HUES48 (cell line): ENCODE measurements at regions not wholly inside any gene's neighbourhood (a gene's known extent, or its start where the extent isn't known, plus 50 kb on each side); places are given as distances from the start of the nearest gene placed in this dataset.

Source experiments
- H3K27ac ChIP-seq: one replicate; pipeline ENCODE4 v1.7.0; 2013; ENCODE audit warnings: low read depth, low read length, inconsistent platforms
- H3K27me3 ChIP-seq: 2 replicates; pipeline ENCODE4 v1.6.1; 2013; ENCODE audit warnings: mild to moderate bottlenecking, low read length; ENCODE audit not compliant: control insufficient read depth, insufficient read depth
- H3K36me3 ChIP-seq: 2 replicates; pipeline ENCODE4 v1.6.1; 2013; ENCODE audit warnings: low read length; ENCODE audit not compliant: control insufficient read depth, insufficient read depth
- H3K4me1 ChIP-seq: 2 replicates; pipeline ENCODE4 v1.6.1; 2013; ENCODE audit warnings: mild to moderate bottlenecking, low read length; ENCODE audit not compliant: control insufficient read depth, insufficient read depth
- H3K4me3 ChIP-seq: 2 replicates; pipeline ENCODE4 v1.5.1; 2013; ENCODE audit warnings: mild to moderate bottlenecking, low read depth, low read length
- H3K9ac ChIP-seq: 2 replicates; pipeline ENCODE4 v1.6.1; 2013; ENCODE audit warnings: mild to moderate bottlenecking, low read depth, low read length, moderate library complexity
- H3K9me3 ChIP-seq: 2 replicates; pipeline ENCODE4 v1.6.1; 2013; ENCODE audit warnings: low read length; ENCODE audit not compliant: control insufficient read depth, insufficient read depth

GRCh38 chr2:140064243-140064642, 1284.1 kb upstream of the NXPH2 start:
- Histone ChIP-seq H3K4me3 (no peak overlapping the region), H3K27ac (no peak overlapping the region), H3K36me3 (no peaks in the 10 kb centered on the region), H3K4me1 (no peaks in the 10 kb centered on the region), H3K9ac (no peak overlapping the region), H3K27me3 (no peaks in the 10 kb centered on the region), H3K9me3 (no peaks in the 10 kb centered on the region)

- H3K9me3 ChIP-seq: no peaks in the 10 kb centered on the region
- no peaks in the 10 kb centered on the region for H3K4me1 ChIP-seq
- H3K27me3 ChIP-seq: no peaks in the 10 kb centered on the region
- H3K4me3 ChIP-seq: no peak overlapping the region
- no peak overlapping the region for H3K27ac ChIP-seq
- H3K9ac ChIP-seq: no peak overlapping the region
- no peaks in the 10 kb centered on the region for H3K36me3 ChIP-seq
Observed at GRCh38 chr2:140063356-140063755, 1283.2 kb upstream of the NXPH2 start.

DNA sequence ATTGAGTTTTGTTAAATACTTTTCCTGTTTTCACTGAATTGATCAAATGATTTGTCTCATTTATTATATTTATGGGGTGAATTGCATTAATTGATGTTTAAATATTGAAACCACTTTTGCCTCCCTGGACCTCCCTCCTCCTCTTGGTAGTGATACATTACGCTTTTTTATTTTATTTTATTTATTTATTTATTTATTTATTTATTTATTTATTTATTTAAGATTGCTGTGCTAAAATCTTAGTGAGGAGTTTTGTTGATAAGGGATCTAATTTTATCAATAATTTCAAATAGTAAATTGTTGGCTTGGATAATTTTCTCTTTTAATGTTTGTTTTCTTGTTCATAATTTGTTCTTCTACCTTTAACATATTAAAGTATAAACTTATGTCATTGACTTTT, 1281.0 kb upstream of the NXPH2 start:
- Histone ChIP-seq H3K4me3 (no peak overlapping the region), H3K27ac (no peak overlapping the region), H3K9me3 (no peaks in the 10 kb centered on the region), H3K9ac (no peak overlapping the region), H3K4me1 (no peaks in the 10 kb centered on the region), H3K36me3 (no peaks in the 10 kb centered on the region), H3K27me3 (no peaks in the 10 kb centered on the region)

- no peak overlapping the region for H3K27ac ChIP-seq
- no peaks in the 10 kb centered on the region for H3K27me3 ChIP-seq
- H3K9me3 ChIP-seq: no peaks in the 10 kb centered on the region
- H3K36me3 ChIP-seq: no peaks in the 10 kb centered on the region
- no peak overlapping the region for H3K4me3 ChIP-seq
- H3K4me1 ChIP-seq: no peaks in the 10 kb centered on the region
- H3K9ac ChIP-seq: no peak overlapping the region
Observed at GRCh38 chr2:140057928-140058327, 1277.7 kb upstream of the NXPH2 start.

DNA sequence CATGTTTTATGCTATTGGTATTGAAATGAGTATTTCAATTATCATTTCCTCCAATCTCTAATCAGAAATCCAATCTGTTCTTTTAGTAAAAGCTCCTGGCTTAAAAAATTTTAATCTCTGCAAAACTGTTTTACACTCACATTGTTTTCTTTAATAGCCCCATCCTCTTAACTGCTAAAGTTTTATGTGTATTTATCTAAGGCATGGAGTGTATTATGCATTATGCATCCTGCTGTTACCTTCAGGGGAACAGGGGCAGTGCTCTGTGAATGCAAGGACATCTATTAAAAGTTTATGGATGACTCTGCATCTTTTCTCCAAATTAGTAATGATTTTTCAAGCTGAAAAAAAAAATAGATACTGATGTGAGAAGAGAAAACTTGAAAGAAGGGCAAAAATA, 1261.6 kb upstream of the NXPH2 start:
- Histone ChIP-seq H3K4me1 (no peaks in the 10 kb centered on the region), H3K9ac (no peak overlapping the region), H3K9me3 (no peaks in the 10 kb centered on the region), H3K27ac (no peak overlapping the region), H3K27me3 (no peaks in the 10 kb centered on the region), H3K4me3 (no peak overlapping the region), H3K36me3 (no peaks in the 10 kb centered on the region)

DNA sequence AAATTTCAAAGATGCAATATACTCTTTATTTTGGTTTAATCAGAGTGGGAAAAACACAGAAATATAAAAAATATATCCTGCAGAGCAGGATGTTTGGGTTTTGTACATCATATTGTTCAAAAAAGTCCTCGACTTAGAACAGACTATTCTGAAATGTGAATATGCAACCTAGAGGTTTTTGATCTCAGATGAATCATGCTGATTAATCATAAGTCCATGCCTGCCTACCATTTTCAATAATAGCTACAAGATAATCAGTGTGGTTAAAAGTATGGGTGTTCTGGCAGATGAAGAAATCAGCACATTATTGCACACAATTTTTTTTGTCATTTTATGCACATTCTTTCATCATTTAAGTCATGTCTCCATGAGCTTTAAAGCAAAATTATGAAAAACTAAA, 1261.0 kb upstream of the NXPH2 start:
- H3K36me3 ChIP-seq: no peaks in the 10 kb centered on the region
- no peak overlapping the region for H3K4me3 ChIP-seq
- no peak overlapping the region for H3K27ac ChIP-seq
- H3K27me3 ChIP-seq: no peaks in the 10 kb centered on the region
- H3K9me3 ChIP-seq: no peaks in the 10 kb centered on the region
- H3K4me1 ChIP-seq: no peaks in the 10 kb centered on the region
- H3K9ac ChIP-seq: no peak overlapping the region

- peaks cover 5% of the 10 kb centered on the region; the same call in 1 of the 2 replicates for H3K4me1 ChIP-seq
Observed at GRCh38 chr2:140033638-140034037, 1253.4 kb upstream of the NXPH2 start.

DNA sequence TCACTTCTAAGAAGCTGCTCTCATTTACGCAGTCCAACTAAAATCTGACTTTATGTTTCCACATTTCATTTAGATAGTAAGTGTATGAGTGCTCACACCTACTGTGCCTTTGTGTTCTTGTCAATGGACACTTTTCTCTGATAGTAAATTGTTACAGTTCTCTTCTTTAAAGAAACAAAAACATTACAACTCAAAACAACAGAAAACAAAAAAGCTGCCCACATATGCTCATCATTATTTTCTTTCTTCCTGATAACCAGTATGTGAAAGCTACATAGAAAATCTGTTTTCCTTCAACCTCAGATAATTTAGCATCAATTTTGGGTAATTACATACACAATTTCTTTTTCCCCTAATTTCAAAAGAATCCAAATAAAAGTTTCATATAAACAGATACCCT, 1247.8 kb upstream of the NXPH2 start:
- Histone ChIP-seq H3K4me3 (no peak overlapping the region), H3K36me3 (no peaks in the 10 kb centered on the region), H3K9me3 (no peaks in the 10 kb centered on the region), H3K4me1 (peaks cover 7% of the 10 kb centered on the region; the same call in 1 of the 2 replicates), H3K27ac (no peak overlapping the region), H3K27me3 (no peaks in the 10 kb centered on the region), H3K9ac (no peak overlapping the region)

More at GRCh38 chr2:140033638-140034037, 1253.4 kb upstream of the NXPH2 start:
- H3K36me3 ChIP-seq: no peaks in the 10 kb centered on the region
- H3K9ac ChIP-seq: no peak overlapping the region
- H3K27ac ChIP-seq: no peak overlapping the region
- no peaks in the 10 kb centered on the region for H3K27me3 ChIP-seq
- no peaks in the 10 kb centered on the region for H3K9me3 ChIP-seq
- H3K4me3 ChIP-seq: no peak overlapping the region

GRCh38 chr2:140027320-140027719, 1247.1 kb upstream of the NXPH2 start:
- Histone ChIP-seq H3K9ac (no peak overlapping the region), H3K4me1 (peaks cover 7% of the 10 kb centered on the region; the same call in 1 of the 2 replicates), H3K36me3 (no peaks in the 10 kb centered on the region), H3K9me3 (no peaks in the 10 kb centered on the region), H3K27ac (no peak overlapping the region), H3K27me3 (no peaks in the 10 kb centered on the region), H3K4me3 (no peak overlapping the region)

- Histone ChIP-seq H3K4me3 (no peak overlapping the region), H3K9ac (no peak overlapping the region), H3K36me3 (no peaks in the 10 kb centered on the region), H3K4me1 (peaks cover 7% of the 10 kb centered on the region; the same call in 1 of the 2 replicates), H3K27ac (no peak overlapping the region), H3K9me3 (no peaks in the 10 kb centered on the region), H3K27me3 (no peaks in the 10 kb centered on the region)
Observed at GRCh38 chr2:140023291-140023690, 1243.1 kb upstream of the NXPH2 start.

- Histone ChIP-seq H3K4me3 (no peak overlapping the region), H3K27ac (no peak overlapping the region), H3K27me3 (no peaks in the 10 kb centered on the region), H3K9ac (no peak overlapping the region), H3K4me1 (peaks cover 5% of the 10 kb centered on the region; the same call in 1 of the 2 replicates), H3K36me3 (no peaks in the 10 kb centered on the region), H3K9me3 (no peaks in the 10 kb centered on the region)
Observed at GRCh38 chr2:140018541-140018940, 1238.4 kb upstream of the NXPH2 start.

GRCh38 chr2:140014204-140014546, 1234.0 kb upstream of the NXPH2 start:
- Histone ChIP-seq H3K27ac (no peak overlapping the region), H3K9ac (no peak overlapping the region), H3K27me3 (no peaks in the 10 kb centered on the region), H3K4me1 (no peaks in the 10 kb centered on the region), H3K9me3 (no peaks in the 10 kb centered on the region), H3K36me3 (no peaks in the 10 kb centered on the region), H3K4me3 (no peak overlapping the region)
